ENCODE measurements at regions not wholly inside any gene's neighbourhood (a gene's known extent, or its start where the extent isn't known, plus 50 kb on each side); places are given as distances from the start of the nearest gene placed in this dataset.

GRCh38 chr12:115030017-115030416, 346.0 kb upstream of the TBX3 start:
- Histone ChIP-seq H3K4me1 (ENCODE audit: control insufficient read depth in 4 of 4, insufficient read depth in 4 of 4, low read length in 3 of 4) (no peaks in the 10 kb centered on the region), H3K9ac (ENCODE audit: low read depth in 1 of 2, low read length in 2 of 2) (no peak overlapping the region), H3K36me3 (ENCODE audit: control insufficient read depth in 4 of 4, insufficient read depth in 3 of 4, low read depth in 1 of 4, low read length in 3 of 4) (no peaks in the 10 kb centered on the region), H3K4me3 (ENCODE audit: low read depth in 1 of 3, low read length in 3 of 3) (no peak overlapping the region), H3K27me3 (ENCODE audit: control insufficient read depth in 4 of 4, insufficient read depth in 4 of 4, low read length in 3 of 4) (no peaks in the 10 kb centered on the region), H3K27ac (ENCODE audit: low read depth in 1 of 2, low read length in 2 of 2) (no peak overlapping the region), H3K9me3 (ENCODE audit: control insufficient read depth in 4 of 4, low read length in 3 of 4) (no peaks in the 10 kb centered on the region)
- TF ChIP-seq YY1 (IDR thresholded peaks at IDR 0.05) (no peak), GABPA (IDR thresholded peaks at IDR 0.05 in 1 of 2, conservative IDR thresholded peaks at IDR 0.05 in 1 of 2) (no peak), HNF4G (IDR thresholded peaks at IDR 0.05) (no peak), ZBTB33 (IDR thresholded peaks at IDR 0.05) (no peak), MAX (IDR thresholded peaks at IDR 0.05) (no peak)
- 96% methylated on average over 3 of the region's 3 CpGs for WGBS
- DNase-seq (ENCODE audit: low spot score) = no peak

GRCh38 chr12:115024531-115024930, 340.6 kb upstream of the TBX3 start:
- TF ChIP-seq RAD21 (IDR thresholded peaks at IDR 0.05) (no peak), HNF4G (IDR thresholded peaks at IDR 0.05) (no peak), ATF3 (IDR thresholded peaks at IDR 0.05) (no peak), ZBTB33 (IDR thresholded peaks at IDR 0.05) (no peak), FOXA2 (IDR thresholded peaks at IDR 0.05) (no peak)
- 94% methylated on average over 3 of the region's 3 CpGs for WGBS

GRCh38 chr12:115023279-115024265, 339.6 kb upstream of the TBX3 start:
- H3K9me3 ChIP-seq (ENCODE audit: control insufficient read depth in 4 of 4, low read length in 3 of 4) = peaks cover 0 to 8% (median under 1%) of the 10 kb centered on the region in 4 donors
- H3K9ac ChIP-seq (ENCODE audit: low read depth in 1 of 2, low read length in 2 of 2) = no peak overlapping the region
- H3K4me1 ChIP-seq (ENCODE audit: control insufficient read depth in 4 of 4, insufficient read depth in 4 of 4, low read length in 3 of 4) = no peaks in the 10 kb centered on the region
- WGBS = 84% methylated on average over 4 of the region's 4 CpGs
- H3K4me3 ChIP-seq (ENCODE audit: low read depth in 1 of 3, low read length in 3 of 3) = no peak overlapping the region
- no peak for DNase-seq (ENCODE audit: low spot score)
- TF ChIP-seq RXRA (IDR thresholded peaks at IDR 0.05) (peak in 1 of 2 donors; percentile 16), NR2F2 (IDR thresholded peaks at IDR 0.05) (peak; percentile 72), ZBTB33 (IDR thresholded peaks at IDR 0.05) (no peak), EGR1 (IDR thresholded peaks at IDR 0.05; ENCODE audit: low read depth in 2 of 2) (no peak), FOXA2 (IDR thresholded peaks at IDR 0.05) (no peak), RAD21 (IDR thresholded peaks at IDR 0.05) (peak in 1 of 2 donors; percentile 14), MAX (IDR thresholded peaks at IDR 0.05) (no peak), YY1 (IDR thresholded peaks at IDR 0.05) (no peak)
- H3K27me3 ChIP-seq (ENCODE audit: control insufficient read depth in 4 of 4, insufficient read depth in 4 of 4, low read length in 3 of 4) = no peaks in the 10 kb centered on the region
- H3K36me3 ChIP-seq (ENCODE audit: control insufficient read depth in 4 of 4, insufficient read depth in 3 of 4, low read depth in 1 of 4, low read length in 3 of 4) = no peaks in the 10 kb centered on the region
- H3K27ac ChIP-seq (ENCODE audit: low read depth in 1 of 2, low read length in 2 of 2) = no peak overlapping the region

More at GRCh38 chr12:115024531-115024930, 340.6 kb upstream of the TBX3 start:
- no peak overlapping the region for H3K9ac ChIP-seq (ENCODE audit: low read depth in 1 of 2, low read length in 2 of 2)
- H3K4me1 ChIP-seq (ENCODE audit: control insufficient read depth in 4 of 4, insufficient read depth in 4 of 4, low read length in 3 of 4) = no peaks in the 10 kb centered on the region
- H3K27me3 ChIP-seq (ENCODE audit: control insufficient read depth in 4 of 4, insufficient read depth in 4 of 4, low read length in 3 of 4) = no peaks in the 10 kb centered on the region
- H3K4me3 ChIP-seq (ENCODE audit: low read depth in 1 of 3, low read length in 3 of 3) = no peak overlapping the region
- H3K9me3 ChIP-seq (ENCODE audit: control insufficient read depth in 4 of 4, low read length in 3 of 4) = peaks cover 0 to 8% (median under 1%) of the 10 kb centered on the region in 4 donors
- no peaks in the 10 kb centered on the region for H3K36me3 ChIP-seq (ENCODE audit: control insufficient read depth in 4 of 4, insufficient read depth in 3 of 4, low read depth in 1 of 4, low read length in 3 of 4)
- DNase-seq (ENCODE audit: low spot score) = no peak
- no peak overlapping the region for H3K27ac ChIP-seq (ENCODE audit: low read depth in 1 of 2, low read length in 2 of 2)

All from liver (tissue), 7 donors.